ENCODE measurements at regions not wholly inside any gene's neighbourhood (a gene's known extent, or its start where the extent isn't known, plus 50 kb on each side); places are given as distances from the start of the nearest gene placed in this dataset.

DNA sequence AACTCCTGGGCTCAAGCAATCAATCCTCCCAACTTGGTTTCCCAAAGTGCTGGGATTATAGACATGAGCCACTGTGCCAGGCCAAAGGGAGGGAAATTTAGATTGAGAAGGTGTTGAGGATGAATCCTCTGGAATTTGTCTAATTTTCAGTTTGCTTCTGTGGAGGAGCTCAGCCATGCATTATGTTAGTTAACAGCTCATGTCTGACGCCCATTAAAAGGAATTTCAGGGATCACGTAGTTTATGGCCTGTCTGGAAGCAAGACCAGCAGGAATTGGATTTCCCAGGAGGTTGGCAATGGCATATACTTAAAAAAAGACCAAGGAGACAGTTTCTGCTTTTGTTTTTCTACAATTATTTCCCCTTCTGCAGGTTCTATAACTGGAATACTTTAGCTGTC lies 165.7 kb downstream of the OTUD1 start:
- Mint-ChIP-seq H3K27ac (ENCODE audit: unreplicated experiment) (no peak overlapping the region), H3K4me3 (ENCODE audit: unreplicated experiment) (no peak overlapping the region), H3K36me3 (ENCODE audit: unreplicated experiment) (no peaks in the 10 kb centered on the region), H3K27me3 (ENCODE audit: unreplicated experiment) (no peaks in the 10 kb centered on the region), H3K4me1 (ENCODE audit: low read depth, unreplicated experiment) (peaks cover 3% of the 10 kb centered on the region), H3K9me3 (ENCODE audit: unreplicated experiment) (no peaks in the 10 kb centered on the region)
- TF ChIP-seq, protein P1, sequence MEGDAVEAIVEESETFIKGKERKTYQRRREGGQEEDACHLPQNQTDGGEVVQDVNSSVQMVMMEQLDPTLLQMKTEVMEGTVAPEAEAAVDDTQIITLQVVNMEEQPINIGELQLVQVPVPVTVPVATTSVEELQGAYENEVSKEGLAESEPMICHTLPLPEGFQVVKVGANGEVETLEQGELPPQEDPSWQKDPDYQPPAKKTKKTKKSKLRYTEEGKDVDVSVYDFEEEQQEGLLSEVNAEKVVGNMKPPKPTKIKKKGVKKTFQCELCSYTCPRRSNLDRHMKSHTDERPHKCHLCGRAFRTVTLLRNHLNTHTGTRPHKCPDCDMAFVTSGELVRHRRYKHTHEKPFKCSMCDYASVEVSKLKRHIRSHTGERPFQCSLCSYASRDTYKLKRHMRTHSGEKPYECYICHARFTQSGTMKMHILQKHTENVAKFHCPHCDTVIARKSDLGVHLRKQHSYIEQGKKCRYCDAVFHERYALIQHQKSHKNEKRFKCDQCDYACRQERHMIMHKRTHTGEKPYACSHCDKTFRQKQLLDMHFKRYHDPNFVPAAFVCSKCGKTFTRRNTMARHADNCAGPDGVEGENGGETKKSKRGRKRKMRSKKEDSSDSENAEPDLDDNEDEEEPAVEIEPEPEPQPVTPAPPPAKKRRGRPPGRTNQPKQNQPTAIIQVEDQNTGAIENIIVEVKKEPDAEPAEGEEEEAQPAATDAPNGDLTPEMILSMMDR (IDR thresholded peaks at IDR 0.05; ENCODE audit: partially characterized antibody, unreplicated experiment): no peak
- DNase-seq: no peak

DNA sequence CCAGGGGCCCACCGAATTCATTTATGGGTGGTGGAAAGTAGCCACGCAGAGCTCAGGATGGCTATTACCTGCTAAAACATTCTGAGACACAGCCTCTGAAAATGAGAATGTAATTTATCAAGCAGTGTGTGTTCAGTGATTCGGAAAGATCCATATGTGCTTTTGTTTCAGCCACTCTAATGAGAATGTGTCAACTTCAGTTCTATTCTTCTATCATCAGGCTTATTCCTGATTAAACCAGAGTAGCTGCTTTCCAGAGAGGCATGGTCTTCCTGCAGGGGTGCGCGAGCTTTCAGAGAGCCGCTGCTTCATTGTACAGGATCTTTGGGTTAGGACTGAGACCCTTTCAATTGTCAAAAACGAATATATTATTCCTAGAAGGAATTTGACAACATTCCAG lies 167.6 kb downstream of the OTUD1 start:
- TF ChIP-seq, protein P1 (IDR thresholded peaks at IDR 0.05; ENCODE audit: partially characterized antibody, unreplicated experiment): no peak
- Mint-ChIP-seq H3K36me3 (ENCODE audit: unreplicated experiment) (no peaks in the 10 kb centered on the region), H3K27me3 (ENCODE audit: unreplicated experiment) (no peaks in the 10 kb centered on the region), H3K27ac (ENCODE audit: unreplicated experiment) (no peak overlapping the region), H3K4me1 (ENCODE audit: low read depth, unreplicated experiment) (peaks cover 3% of the 10 kb centered on the region), H3K4me3 (ENCODE audit: unreplicated experiment) (no peak overlapping the region), H3K9me3 (ENCODE audit: unreplicated experiment) (no peaks in the 10 kb centered on the region)
- no peak for DNase-seq

DNA sequence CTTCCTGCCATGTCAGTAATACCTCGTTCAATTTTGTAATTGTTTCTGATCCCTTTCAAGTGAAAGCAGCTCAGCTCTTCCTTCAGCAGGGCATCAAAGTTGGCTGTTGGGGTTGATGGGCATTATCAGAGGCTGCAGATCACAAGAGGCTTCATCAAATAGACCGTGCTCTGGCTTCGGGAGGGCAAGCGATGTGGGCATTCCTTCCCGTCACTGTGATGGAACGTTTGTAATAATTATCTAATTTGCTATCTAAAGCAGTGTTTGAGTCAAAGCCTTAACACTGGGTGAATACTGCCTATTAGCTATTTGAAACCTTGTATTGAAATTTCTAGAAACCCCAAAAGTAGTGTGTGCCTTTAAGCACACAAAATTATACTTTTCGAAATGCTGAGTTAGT lies 170.1 kb downstream of the OTUD1 start:
- no peaks in the 10 kb centered on the region for H3K9me3 Mint-ChIP-seq (ENCODE audit: unreplicated experiment)
- peaks cover 3% of the 10 kb centered on the region for H3K4me1 Mint-ChIP-seq (ENCODE audit: low read depth, unreplicated experiment)
- TF ChIP-seq, protein P1 (IDR thresholded peaks at IDR 0.05; ENCODE audit: partially characterized antibody, unreplicated experiment): no peak
- no peak for DNase-seq
- no peaks in the 10 kb centered on the region for H3K36me3 Mint-ChIP-seq (ENCODE audit: unreplicated experiment)
- no peak overlapping the region for H3K27ac Mint-ChIP-seq (ENCODE audit: unreplicated experiment)
- no peak overlapping the region for H3K4me3 Mint-ChIP-seq (ENCODE audit: unreplicated experiment)
- H3K27me3 Mint-ChIP-seq (ENCODE audit: unreplicated experiment): no peaks in the 10 kb centered on the region

DNA sequence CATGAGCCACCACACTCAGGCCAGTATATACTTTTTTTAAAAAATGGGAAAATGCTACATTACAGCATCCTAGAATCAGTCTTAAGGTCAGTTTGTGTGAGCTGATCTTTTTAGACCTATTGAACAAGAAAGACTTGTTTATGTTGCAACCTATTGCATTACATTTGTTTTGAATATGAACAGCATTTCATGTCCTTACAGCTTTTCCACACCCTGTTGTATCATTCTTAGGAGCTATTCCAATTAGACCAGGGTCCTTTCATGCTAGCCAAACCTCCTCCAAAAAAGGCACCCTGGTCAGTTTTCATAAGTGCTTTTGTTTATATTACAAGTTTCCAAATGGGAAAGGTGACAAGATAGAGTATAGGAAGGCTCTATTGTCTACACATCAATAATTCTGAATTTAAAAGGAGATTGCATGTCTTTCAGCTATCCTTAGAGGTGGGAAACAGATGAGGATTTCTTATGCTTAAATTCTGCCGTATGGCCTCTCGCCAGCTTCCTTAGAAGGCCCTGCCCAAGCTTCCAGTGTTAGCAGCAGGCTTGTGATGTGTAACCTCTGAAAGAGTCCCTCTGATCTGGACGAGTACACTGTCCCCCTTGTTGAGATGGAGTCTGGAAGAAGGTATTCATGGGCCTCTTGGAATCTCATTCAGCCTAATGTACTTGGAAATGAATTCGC lies 171.9 kb downstream of the OTUD1 start:
- H3K9me3 Mint-ChIP-seq (ENCODE audit: unreplicated experiment): no peaks in the 10 kb centered on the region
- no peak for DNase-seq
- TF ChIP-seq, protein P1 (IDR thresholded peaks at IDR 0.05; ENCODE audit: partially characterized antibody, unreplicated experiment): no peak
- H3K27ac Mint-ChIP-seq (ENCODE audit: unreplicated experiment): no peak overlapping the region
- no peaks in the 10 kb centered on the region for H3K27me3 Mint-ChIP-seq (ENCODE audit: unreplicated experiment)
- peaks cover 3% of the 10 kb centered on the region for H3K4me1 Mint-ChIP-seq (ENCODE audit: low read depth, unreplicated experiment)
- H3K36me3 Mint-ChIP-seq (ENCODE audit: unreplicated experiment): no peaks in the 10 kb centered on the region
- no peak overlapping the region for H3K4me3 Mint-ChIP-seq (ENCODE audit: unreplicated experiment)

DNA sequence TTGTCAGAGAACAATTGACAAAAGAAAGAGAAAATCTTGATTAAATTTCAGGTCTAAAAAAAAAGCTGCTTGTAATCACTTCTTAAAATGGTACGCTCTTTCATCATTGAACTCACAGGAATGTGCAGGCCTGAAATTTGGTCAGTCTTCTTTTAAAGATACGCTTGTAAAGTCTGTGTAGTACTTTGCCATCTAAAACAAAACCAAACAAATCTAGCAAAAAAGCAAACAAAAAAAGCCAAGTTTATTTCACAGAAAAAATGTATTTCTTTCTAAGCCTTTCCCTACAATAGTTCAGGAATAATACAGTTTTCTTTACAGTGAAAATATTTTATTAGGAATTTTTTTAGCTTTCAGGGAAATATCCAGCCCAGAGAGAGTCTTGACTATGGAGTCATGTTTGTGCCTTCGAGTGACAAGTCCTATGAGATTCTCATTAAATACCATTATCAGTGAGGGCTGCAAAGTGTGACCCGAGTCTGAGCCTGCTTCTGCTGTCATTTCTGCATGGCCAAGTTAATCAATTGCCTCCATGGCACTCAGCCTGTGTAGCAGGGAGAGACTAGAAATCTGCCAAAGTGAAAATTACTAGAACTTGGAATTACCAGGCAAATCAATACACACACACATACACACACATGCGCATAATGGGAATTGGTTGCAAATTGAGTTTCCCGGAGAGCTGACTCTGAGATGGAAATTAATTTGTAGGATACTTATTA lies 172.6 kb downstream of the OTUD1 start:
- TF ChIP-seq, protein P1 (IDR thresholded peaks at IDR 0.05; ENCODE audit: partially characterized antibody, unreplicated experiment): no peak
- no peak overlapping the region for H3K27ac Mint-ChIP-seq (ENCODE audit: unreplicated experiment)
- no peaks in the 10 kb centered on the region for H3K36me3 Mint-ChIP-seq (ENCODE audit: unreplicated experiment)
- H3K9me3 Mint-ChIP-seq (ENCODE audit: unreplicated experiment): no peaks in the 10 kb centered on the region
- H3K4me1 Mint-ChIP-seq (ENCODE audit: low read depth, unreplicated experiment): peaks cover 3% of the 10 kb centered on the region
- no peak overlapping the region for H3K4me3 Mint-ChIP-seq (ENCODE audit: unreplicated experiment)
- no peak for DNase-seq
- no peaks in the 10 kb centered on the region for H3K27me3 Mint-ChIP-seq (ENCODE audit: unreplicated experiment)
